ENCODE measurements at regions not wholly inside any gene's neighbourhood (a gene's known extent, or its start where the extent isn't known, plus 50 kb on each side); places are given as distances from the start of the nearest gene placed in this dataset.

DNA sequence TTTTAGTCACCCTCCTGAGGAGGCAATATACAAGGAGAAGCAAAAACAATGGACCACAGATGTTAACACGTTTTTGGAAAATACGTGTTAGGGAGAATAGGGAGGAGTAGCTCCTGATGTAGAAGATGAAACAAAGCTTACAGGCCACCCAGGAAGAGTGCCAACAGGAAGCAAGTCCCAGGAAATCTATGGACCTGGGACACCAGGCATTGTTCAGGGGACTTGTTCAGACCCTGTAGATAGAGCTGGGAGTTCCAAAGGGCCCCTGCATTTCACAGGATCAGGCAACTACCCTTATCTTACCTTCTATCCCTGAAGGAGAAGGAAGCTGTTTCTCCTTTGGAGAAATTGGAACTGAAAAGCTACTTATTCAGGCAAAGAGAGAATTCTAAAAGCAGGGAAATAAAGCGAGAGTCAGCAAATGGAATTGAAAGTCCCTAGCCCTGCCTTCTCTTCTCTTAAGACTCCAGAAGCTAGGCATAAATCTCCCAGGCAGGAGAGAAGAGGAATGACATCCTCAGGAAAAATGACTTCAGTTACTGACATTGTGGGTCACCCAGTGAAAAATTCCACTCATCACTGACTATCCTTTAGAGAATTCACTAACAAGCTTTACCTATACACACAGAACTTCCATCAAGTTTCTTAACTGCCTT, 77.7 kb upstream of the FAM3C start:
- TF ChIP-seq, protein P1, sequence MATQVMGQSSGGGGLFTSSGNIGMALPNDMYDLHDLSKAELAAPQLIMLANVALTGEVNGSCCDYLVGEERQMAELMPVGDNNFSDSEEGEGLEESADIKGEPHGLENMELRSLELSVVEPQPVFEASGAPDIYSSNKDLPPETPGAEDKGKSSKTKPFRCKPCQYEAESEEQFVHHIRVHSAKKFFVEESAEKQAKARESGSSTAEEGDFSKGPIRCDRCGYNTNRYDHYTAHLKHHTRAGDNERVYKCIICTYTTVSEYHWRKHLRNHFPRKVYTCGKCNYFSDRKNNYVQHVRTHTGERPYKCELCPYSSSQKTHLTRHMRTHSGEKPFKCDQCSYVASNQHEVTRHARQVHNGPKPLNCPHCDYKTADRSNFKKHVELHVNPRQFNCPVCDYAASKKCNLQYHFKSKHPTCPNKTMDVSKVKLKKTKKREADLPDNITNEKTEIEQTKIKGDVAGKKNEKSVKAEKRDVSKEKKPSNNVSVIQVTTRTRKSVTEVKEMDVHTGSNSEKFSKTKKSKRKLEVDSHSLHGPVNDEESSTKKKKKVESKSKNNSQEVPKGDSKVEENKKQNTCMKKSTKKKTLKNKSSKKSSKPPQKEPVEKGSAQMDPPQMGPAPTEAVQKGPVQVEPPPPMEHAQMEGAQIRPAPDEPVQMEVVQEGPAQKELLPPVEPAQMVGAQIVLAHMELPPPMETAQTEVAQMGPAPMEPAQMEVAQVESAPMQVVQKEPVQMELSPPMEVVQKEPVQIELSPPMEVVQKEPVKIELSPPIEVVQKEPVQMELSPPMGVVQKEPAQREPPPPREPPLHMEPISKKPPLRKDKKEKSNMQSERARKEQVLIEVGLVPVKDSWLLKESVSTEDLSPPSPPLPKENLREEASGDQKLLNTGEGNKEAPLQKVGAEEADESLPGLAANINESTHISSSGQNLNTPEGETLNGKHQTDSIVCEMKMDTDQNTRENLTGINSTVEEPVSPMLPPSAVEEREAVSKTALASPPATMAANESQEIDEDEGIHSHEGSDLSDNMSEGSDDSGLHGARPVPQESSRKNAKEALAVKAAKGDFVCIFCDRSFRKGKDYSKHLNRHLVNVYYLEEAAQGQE (IDR thresholded peaks at IDR 0.05; ENCODE audit: insufficient replicate concordance, low read depth), result no peak
- TF ChIP-seq, protein P2, sequence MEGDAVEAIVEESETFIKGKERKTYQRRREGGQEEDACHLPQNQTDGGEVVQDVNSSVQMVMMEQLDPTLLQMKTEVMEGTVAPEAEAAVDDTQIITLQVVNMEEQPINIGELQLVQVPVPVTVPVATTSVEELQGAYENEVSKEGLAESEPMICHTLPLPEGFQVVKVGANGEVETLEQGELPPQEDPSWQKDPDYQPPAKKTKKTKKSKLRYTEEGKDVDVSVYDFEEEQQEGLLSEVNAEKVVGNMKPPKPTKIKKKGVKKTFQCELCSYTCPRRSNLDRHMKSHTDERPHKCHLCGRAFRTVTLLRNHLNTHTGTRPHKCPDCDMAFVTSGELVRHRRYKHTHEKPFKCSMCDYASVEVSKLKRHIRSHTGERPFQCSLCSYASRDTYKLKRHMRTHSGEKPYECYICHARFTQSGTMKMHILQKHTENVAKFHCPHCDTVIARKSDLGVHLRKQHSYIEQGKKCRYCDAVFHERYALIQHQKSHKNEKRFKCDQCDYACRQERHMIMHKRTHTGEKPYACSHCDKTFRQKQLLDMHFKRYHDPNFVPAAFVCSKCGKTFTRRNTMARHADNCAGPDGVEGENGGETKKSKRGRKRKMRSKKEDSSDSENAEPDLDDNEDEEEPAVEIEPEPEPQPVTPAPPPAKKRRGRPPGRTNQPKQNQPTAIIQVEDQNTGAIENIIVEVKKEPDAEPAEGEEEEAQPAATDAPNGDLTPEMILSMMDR (IDR thresholded peaks at IDR 0.05; ENCODE audit: insufficient read depth, low read length), result no peak
- no peak for TF ChIP-seq POLR2AphosphoS5 (IDR thresholded peaks at IDR 0.05; ENCODE audit: low read depth)
